GM12878 (cell line): ENCODE measurements at regions not wholly inside any gene's neighbourhood (a gene's known extent, or its start where the extent isn't known, plus 50 kb on each side); places are given as distances from the start of the nearest gene placed in this dataset.

ENCODE experiments used
- ATAC-seq: fragments of 200-7000 bp; cut with Tn5 transposase; 3 replicates; pipeline ENCODE4 v1.9.1; 2020; ENCODE audit warnings: mild to moderate bottlenecking, moderate library complexity
- BruUV-seq: library from RNA; stranded (reverse); fragments of 400-500 nt; replicated peaks from 2 replicates; lab custom pipeline; 2021; lab: Mats Ljungman, UMichigan
- CTCF ChIA-PET: fragments of 300-600 bp; sonication (Branson Sonifier 250); formaldehyde crosslinking; extraction: SDS; loops from one replicate; lab custom pipeline; 2021; ENCODE audit warnings: inconsistent platforms; lab: Yijun Ruan, JAX
- POLR2A ChIA-PET: fragments of 350-600 bp; formaldehyde crosslinking; extraction: SDS; loops from one replicate; lab custom pipeline; 2021; ENCODE audit warnings: inconsistent platforms; lab: Charles Lee
- RAD21 ChIA-PET: fragments of 300-600 bp; sonication (Branson Sonifier 250); formaldehyde crosslinking; loops from one replicate; lab custom pipeline; 2023; ENCODE audit warnings: antibody characterized with exemption; ENCODE audit not compliant: unreplicated experiment; lab: Charles Lee
- SMC1A ChIA-PET: fragments of 300-600 bp; sonication (Branson Sonifier 250); formaldehyde crosslinking; loops from one replicate; lab custom pipeline; 2023; ENCODE audit not compliant: unreplicated experiment, uncharacterized antibody; lab: Charles Lee
- DNase-seq: peaks from one replicate; pipeline ENCODE4 v3.0.0-alpha.2; 2011; ENCODE audit warnings: low read depth, low spot score
- FAIRE-seq: peaks from 3 replicates; lab custom pipeline; 2011; peaks lifted over from hg19 to GRCh38; lab: Jason Lieb, UNC
- H2AFZ ChIP-seq: 2 replicates; pipeline ENCODE4 v1.6.0; 2011; ENCODE audit warnings: low read depth, low read length, control low read depth; ENCODE audit not compliant: control insufficient read depth
- H3K27ac ChIP-seq: 2 replicates; pipeline ENCODE4 v1.5.1; 2011; ENCODE audit warnings: control low read depth; ENCODE audit not compliant: control insufficient read depth, insufficient read depth
- H3K27me3 ChIP-seq, 2 experiments: replicated peaks in 1 of 2; 2 replicates each; pipeline versions ENCODE4 v1.6.0 to v1.6.1; 2011; ENCODE audit warnings: low read length in 1 of 2; ENCODE audit not compliant: control insufficient read depth in 2 of 2, insufficient read depth in 2 of 2
- H3K36me3 ChIP-seq, 2 experiments: 2 replicates each; pipeline ENCODE4 v1.5.1; 2011; ENCODE audit warnings: low read length in 1 of 2; ENCODE audit not compliant: control insufficient read depth in 2 of 2, insufficient read depth in 2 of 2
- H3K4me1 ChIP-seq: 2 replicates; pipeline ENCODE4 v1.6.1; 2011; ENCODE audit warnings: mild to moderate bottlenecking, low read length, moderate library complexity, mixed read lengths; ENCODE audit not compliant: control insufficient read depth, insufficient read depth
- H3K4me2 ChIP-seq: 2 replicates; pipeline ENCODE4 v1.6.0; 2011; ENCODE audit warnings: control low read depth; ENCODE audit not compliant: control insufficient read depth, insufficient read depth
- H3K4me3 ChIP-seq: fragments of 200-600 bp; sonication (generic); 2 replicates; pipeline ENCODE4 v1.5.1; 2016
- H3K79me2 ChIP-seq: 2 replicates; pipeline ENCODE4 v1.6.0; 2011; ENCODE audit warnings: low read length; ENCODE audit not compliant: control insufficient read depth, insufficient read depth
- H3K9ac ChIP-seq: 2 replicates; pipeline ENCODE4 v1.8.0; 2011; ENCODE audit warnings: low read length, control low read depth, mixed read lengths; ENCODE audit not compliant: control insufficient read depth, insufficient read depth
- H3K9me3 ChIP-seq: replicated peaks from 3 replicates; pipeline ENCODE4 v1.5.1; 2011; ENCODE audit warnings: mild to moderate bottlenecking, low read length; ENCODE audit not compliant: control insufficient read depth, insufficient read depth
- H4K20me1 ChIP-seq: 2 replicates; pipeline ENCODE4 v1.6.0; 2011; ENCODE audit not compliant: control insufficient read depth, insufficient read depth
- RAD21 ChIP-seq: IDR thresholded peaks from 2 replicates; pipeline ENCODE4 v1.6.1; 2011; ENCODE audit warnings: mild to moderate bottlenecking, low read depth, low read length, moderate library complexity; ENCODE audit not compliant: insufficient read depth
- in situ Hi-C: fragments of 300-500 bp; cut with MboI; formaldehyde crosslinking; loops from 9 replicates; pipeline ENCODE4 v1.14.3; 2018; ENCODE audit warnings: mixed read lengths
- intact Hi-C: fragments of 100-400 bp; cut with micrococcal nuclease; formaldehyde crosslinking; loops from one replicate; pipeline ENCODE4 v1.14.2; 2022; ENCODE audit not compliant: unreplicated experiment
- TF ChIP-seq, protein P1 (sequence below): fragments of 150-350 bp; IDR thresholded peaks from 2 replicates; pipeline ENCODE4 v1.6.1; 2016; ENCODE audit warnings: low read depth, low read length
- TF ChIP-seq, protein P2 (sequence below): IDR thresholded peaks from 2 replicates; pipeline ENCODE4 v1.6.1; 2011; ENCODE audit warnings: low read depth, low read length, improper control_type of control experiment, borderline replicate concordance
- TF ChIP-seq, protein P3 (sequence below): fragments of 450-650 bp; formaldehyde crosslinking; IDR thresholded peaks from 2 replicates; pipeline ENCODE4 v1.4.0; 2022; ENCODE audit warnings: mild to moderate bottlenecking, moderate library complexity
- TF ChIP-seq, protein P4 (sequence below): fragments of 450-650 bp; IDR thresholded peaks from 2 replicates; pipeline ENCODE4 v1.6.1; 2017; ENCODE audit warnings: mild to moderate bottlenecking, moderate library complexity
- TF ChIP-seq, protein P5 (sequence below), 3 experiments: IDR thresholded peaks in 2 of 3; conservative IDR thresholded peaks in 1 of 3; 2 replicates each; pipeline ENCODE4 v1.5.1; 2011; ENCODE audit warnings: low read depth in 3 of 3, low read length in 3 of 3, mild to moderate bottlenecking in 3 of 3, control low read depth in 2 of 3, moderate library complexity in 2 of 3, inconsistent platforms in 1 of 3, mixed read lengths in 1 of 3; ENCODE audit not compliant: control insufficient read depth in 2 of 3, insufficient read depth in 1 of 3; ENCODE audit errors: extremely low read depth in 1 of 3

DNA sequence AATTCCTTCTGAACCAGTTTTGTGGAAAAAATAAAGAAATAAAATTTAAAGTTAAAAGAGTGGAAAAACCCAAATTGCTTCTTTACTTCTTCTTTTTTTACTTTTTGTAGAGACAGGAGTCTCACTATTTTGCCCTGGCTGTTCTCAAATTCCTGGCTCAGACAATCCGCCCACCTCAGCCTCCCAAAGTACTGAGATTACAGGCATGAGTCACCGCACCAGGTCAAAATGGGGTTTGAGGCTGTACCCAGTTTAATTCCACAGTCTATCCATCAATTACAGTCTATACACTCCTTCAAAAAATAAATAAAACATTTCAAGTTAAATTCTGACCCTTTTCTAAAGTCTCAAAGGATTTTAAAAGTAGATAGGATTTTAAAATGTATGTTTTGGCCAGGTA, 120.3 kb downstream of the FAM161A start (continued):
- TF ChIP-seq, protein P1, sequence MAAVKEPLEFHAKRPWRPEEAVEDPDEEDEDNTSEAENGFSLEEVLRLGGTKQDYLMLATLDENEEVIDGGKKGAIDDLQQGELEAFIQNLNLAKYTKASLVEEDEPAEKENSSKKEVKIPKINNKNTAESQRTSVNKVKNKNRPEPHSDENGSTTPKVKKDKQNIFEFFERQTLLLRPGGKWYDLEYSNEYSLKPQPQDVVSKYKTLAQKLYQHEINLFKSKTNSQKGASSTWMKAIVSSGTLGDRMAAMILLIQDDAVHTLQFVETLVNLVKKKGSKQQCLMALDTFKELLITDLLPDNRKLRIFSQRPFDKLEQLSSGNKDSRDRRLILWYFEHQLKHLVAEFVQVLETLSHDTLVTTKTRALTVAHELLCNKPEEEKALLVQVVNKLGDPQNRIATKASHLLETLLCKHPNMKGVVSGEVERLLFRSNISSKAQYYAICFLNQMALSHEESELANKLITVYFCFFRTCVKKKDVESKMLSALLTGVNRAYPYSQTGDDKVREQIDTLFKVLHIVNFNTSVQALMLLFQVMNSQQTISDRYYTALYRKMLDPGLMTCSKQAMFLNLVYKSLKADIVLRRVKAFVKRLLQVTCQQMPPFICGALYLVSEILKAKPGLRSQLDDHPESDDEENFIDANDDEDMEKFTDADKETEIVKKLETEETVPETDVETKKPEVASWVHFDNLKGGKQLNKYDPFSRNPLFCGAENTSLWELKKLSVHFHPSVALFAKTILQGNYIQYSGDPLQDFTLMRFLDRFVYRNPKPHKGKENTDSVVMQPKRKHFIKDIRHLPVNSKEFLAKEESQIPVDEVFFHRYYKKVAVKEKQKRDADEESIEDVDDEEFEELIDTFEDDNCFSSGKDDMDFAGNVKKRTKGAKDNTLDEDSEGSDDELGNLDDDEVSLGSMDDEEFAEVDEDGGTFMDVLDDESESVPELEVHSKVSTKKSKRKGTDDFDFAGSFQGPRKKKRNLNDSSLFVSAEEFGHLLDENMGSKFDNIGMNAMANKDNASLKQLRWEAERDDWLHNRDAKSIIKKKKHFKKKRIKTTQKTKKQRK = no peak
- TF ChIP-seq, protein P2, sequence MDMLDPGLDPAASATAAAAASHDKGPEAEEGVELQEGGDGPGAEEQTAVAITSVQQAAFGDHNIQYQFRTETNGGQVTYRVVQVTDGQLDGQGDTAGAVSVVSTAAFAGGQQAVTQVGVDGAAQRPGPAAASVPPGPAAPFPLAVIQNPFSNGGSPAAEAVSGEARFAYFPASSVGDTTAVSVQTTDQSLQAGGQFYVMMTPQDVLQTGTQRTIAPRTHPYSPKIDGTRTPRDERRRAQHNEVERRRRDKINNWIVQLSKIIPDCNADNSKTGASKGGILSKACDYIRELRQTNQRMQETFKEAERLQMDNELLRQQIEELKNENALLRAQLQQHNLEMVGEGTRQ = no peak

DNA sequence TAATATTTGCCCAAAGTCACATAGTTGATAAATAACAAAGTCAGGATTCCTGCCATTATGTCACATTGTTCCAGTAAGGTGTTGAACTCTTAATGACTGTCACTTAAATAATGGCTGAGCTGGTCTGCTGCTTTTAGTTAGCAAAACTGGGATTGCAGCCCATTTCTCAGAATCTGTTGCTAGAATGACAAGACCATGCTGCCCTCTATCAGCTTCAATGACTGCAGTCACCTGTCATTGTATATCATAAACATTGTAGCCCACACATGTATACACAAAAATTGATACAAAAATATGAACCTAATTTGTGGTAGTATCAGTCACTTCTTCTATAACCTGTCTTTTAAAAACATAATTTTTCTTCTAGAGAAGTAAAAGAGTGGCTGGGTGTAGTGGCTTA, 121.1 kb downstream of the FAM161A start:
- H3K36me3 ChIP-seq = no peaks in the 10 kb centered on the region
- RAD21 ChIA-PET = interaction anchor here (0.7 to 1.3 kb wide), 4 partner anchors 28 to 306 kb away, joined by 3 to 7 read pairs (median 4); no protein-coding TSS in a partner anchor
- no peaks in the 10 kb centered on the region for H3K79me2 ChIP-seq
- no peak overlapping the region for H3K4me2 ChIP-seq
- H3K9ac ChIP-seq = no peak overlapping the region
- POLR2A ChIA-PET = no interaction called here
- no peaks in the 10 kb centered on the region; a peak in 1 of 4 replicates for H3K27me3 ChIP-seq
- no peak overlapping the region for H3K4me3 ChIP-seq
- in situ Hi-C loops (no loop called here), intact Hi-C loops (no loop called here)
- no peak overlapping the region for H3K27ac ChIP-seq
- FAIRE-seq (no peak), ATAC-seq (no peak), DNase-seq (no peak)
- H4K20me1 ChIP-seq = no peaks in the 10 kb centered on the region
- SMC1A ChIA-PET = interaction anchor here (0.8 kb wide), 1 partner anchor 15 kb away, joined by 3 read pairs; no protein-coding TSS in a partner anchor
- H3K4me1 ChIP-seq = no peaks in the 10 kb centered on the region
- H3K9me3 ChIP-seq = no peaks in the 10 kb centered on the region; the same call in 2 of the 3 replicates
- CTCF ChIA-PET = interaction anchor here (0.7 to 1.2 kb wide), 4 partner anchors 62 to 611 kb away, joined by 3 to 5 read pairs (median 4); no protein-coding TSS in a partner anchor
- no peak overlapping the region for H2AFZ ChIP-seq
- no TSS peak for BruUV-seq
- TF ChIP-seq, protein P3, sequence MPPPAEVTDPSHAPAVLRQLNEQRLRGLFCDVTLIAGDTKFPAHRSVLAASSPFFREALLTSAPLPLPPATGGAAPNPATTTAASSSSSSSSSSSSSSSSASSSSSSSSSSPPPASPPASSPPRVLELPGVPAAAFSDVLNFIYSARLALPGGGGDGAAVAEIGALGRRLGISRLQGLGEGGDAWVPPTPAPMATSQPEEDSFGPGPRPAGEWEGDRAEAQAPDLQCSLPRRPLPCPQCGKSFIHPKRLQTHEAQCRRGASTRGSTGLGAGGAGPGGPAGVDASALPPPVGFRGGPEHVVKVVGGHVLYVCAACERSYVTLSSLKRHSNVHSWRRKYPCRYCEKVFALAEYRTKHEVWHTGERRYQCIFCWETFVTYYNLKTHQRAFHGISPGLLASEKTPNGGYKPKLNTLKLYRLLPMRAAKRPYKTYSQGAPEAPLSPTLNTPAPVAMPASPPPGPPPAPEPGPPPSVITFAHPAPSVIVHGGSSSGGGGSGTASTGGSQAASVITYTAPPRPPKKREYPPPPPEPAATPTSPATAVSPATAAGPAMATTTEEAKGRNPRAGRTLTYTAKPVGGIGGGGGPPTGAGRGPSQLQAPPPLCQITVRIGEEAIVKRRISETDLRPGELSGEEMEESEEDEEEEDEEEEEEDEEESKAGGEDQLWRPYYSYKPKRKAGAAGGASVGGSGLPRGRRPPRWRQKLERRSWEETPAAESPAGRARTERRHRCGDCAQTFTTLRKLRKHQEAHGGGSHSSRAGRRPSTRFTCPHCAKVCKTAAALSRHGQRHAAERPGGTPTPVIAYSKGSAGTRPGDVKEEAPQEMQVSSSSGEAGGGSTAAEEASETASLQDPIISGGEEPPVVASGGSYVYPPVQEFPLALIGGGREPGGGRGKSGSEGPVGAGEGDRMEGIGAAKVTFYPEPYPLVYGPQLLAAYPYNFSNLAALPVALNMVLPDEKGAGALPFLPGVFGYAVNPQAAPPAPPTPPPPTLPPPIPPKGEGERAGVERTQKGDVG (CRISPR knock-in tag) = no peak
- TF ChIP-seq, protein P4, sequence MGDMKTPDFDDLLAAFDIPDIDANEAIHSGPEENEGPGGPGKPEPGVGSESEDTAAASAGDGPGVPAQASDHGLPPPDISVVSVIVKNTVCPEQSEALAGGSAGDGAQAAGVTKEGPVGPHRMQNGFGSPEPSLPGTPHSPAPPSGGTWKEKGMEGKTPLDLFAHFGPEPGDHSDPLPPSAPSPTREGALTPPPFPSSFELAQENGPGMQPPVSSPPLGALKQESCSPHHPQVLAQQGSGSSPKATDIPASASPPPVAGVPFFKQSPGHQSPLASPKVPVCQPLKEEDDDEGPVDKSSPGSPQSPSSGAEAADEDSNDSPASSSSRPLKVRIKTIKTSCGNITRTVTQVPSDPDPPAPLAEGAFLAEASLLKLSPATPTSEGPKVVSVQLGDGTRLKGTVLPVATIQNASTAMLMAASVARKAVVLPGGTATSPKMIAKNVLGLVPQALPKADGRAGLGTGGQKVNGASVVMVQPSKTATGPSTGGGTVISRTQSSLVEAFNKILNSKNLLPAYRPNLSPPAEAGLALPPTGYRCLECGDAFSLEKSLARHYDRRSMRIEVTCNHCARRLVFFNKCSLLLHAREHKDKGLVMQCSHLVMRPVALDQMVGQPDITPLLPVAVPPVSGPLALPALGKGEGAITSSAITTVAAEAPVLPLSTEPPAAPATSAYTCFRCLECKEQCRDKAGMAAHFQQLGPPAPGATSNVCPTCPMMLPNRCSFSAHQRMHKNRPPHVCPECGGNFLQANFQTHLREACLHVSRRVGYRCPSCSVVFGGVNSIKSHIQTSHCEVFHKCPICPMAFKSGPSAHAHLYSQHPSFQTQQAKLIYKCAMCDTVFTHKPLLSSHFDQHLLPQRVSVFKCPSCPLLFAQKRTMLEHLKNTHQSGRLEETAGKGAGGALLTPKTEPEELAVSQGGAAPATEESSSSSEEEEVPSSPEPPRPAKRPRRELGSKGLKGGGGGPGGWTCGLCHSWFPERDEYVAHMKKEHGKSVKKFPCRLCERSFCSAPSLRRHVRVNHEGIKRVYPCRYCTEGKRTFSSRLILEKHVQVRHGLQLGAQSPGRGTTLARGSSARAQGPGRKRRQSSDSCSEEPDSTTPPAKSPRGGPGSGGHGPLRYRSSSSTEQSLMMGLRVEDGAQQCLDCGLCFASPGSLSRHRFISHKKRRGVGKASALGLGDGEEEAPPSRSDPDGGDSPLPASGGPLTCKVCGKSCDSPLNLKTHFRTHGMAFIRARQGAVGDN = no peak
- TF ChIP-seq RAD21 = peak; percentile 26; the same call in 1 of the 2 replicates
- TF ChIP-seq, protein P5, sequence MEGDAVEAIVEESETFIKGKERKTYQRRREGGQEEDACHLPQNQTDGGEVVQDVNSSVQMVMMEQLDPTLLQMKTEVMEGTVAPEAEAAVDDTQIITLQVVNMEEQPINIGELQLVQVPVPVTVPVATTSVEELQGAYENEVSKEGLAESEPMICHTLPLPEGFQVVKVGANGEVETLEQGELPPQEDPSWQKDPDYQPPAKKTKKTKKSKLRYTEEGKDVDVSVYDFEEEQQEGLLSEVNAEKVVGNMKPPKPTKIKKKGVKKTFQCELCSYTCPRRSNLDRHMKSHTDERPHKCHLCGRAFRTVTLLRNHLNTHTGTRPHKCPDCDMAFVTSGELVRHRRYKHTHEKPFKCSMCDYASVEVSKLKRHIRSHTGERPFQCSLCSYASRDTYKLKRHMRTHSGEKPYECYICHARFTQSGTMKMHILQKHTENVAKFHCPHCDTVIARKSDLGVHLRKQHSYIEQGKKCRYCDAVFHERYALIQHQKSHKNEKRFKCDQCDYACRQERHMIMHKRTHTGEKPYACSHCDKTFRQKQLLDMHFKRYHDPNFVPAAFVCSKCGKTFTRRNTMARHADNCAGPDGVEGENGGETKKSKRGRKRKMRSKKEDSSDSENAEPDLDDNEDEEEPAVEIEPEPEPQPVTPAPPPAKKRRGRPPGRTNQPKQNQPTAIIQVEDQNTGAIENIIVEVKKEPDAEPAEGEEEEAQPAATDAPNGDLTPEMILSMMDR (IDR thresholded peaks at IDR 0.05 in 2 of 3, conservative IDR thresholded peaks at IDR 0.05 in 1 of 3; ENCODE audit: control insufficient read depth in 2 of 3, extremely low read depth in 1 of 3, insufficient read depth in 1 of 3, low read depth in 3 of 3, low read length in 3 of 3) = peak in 1 of 3 experiments; percentile 13; a peak in 1 of 6 replicates
